ENCODE measurements at regions not wholly inside any gene's neighbourhood (a gene's known extent, or its start where the extent isn't known, plus 50 kb on each side); places are given as distances from the start of the nearest gene placed in this dataset.

GRCh38 chr6:78397499-78397898, 469.9 kb upstream of the IRAK1BP1 start:
- CTCF ChIA-PET: no interaction called here
- POLR2A ChIA-PET: no interaction called here
- TF ChIP-seq FOXM1 (IDR thresholded peaks at IDR 0.05; ENCODE audit: borderline replicate concordance) (no peak), CTBP1 (IDR thresholded peaks at IDR 0.05; ENCODE audit: borderline replicate concordance) (no peak), HDGF (IDR thresholded peaks at IDR 0.05; ENCODE audit: borderline replicate concordance) (no peak), ZNF384 (IDR thresholded peaks at IDR 0.05) (no peak), LEF1 (IDR thresholded peaks at IDR 0.05; ENCODE audit: borderline replicate concordance) (no peak)

GRCh38 chr6:78398292-78398691, 469.1 kb upstream of the IRAK1BP1 start:
- TF ChIP-seq FOXA1 (IDR thresholded peaks at IDR 0.05) (no peak), ZNF384 (IDR thresholded peaks at IDR 0.05) (no peak), BHLHE40 (IDR thresholded peaks at IDR 0.05; ENCODE audit: borderline replicate concordance) (no peak), ELF4 (IDR thresholded peaks at IDR 0.05) (no peak), PKNOX1 (IDR thresholded peaks at IDR 0.05) (no peak), HDGF (IDR thresholded peaks at IDR 0.05; ENCODE audit: borderline replicate concordance) (no peak), L3MBTL2 (conservative IDR thresholded peaks at IDR 0.05) (no peak), LEF1 (IDR thresholded peaks at IDR 0.05; ENCODE audit: borderline replicate concordance) (no peak), CTBP1 (IDR thresholded peaks at IDR 0.05; ENCODE audit: borderline replicate concordance) (no peak), TARDBP (IDR thresholded peaks at IDR 0.05) (no peak), ARNT (IDR thresholded peaks at IDR 0.05) (no peak), SP1 (IDR thresholded peaks at IDR 0.05) (no peak), FOXK2 (IDR thresholded peaks at IDR 0.05) (no peak), FOXM1 (IDR thresholded peaks at IDR 0.05; ENCODE audit: borderline replicate concordance) (no peak), NFRKB (IDR thresholded peaks at IDR 0.05) (no peak), SUZ12 (IDR thresholded peaks at IDR 0.05) (no peak)
- ChIA-PET POLR2A (no interaction called here), CTCF (no interaction called here)
- no peak for DNase-seq (ENCODE audit: extremely low spot score)

More at GRCh38 chr6:78397499-78397898, 469.9 kb upstream of the IRAK1BP1 start:
- DNase-seq (ENCODE audit: extremely low spot score): no peak

GRCh38 chr6:78400076-78400475, 467.3 kb upstream of the IRAK1BP1 start:
- TF ChIP-seq SUZ12 (IDR thresholded peaks at IDR 0.05): no peak
- no peak for TF ChIP-seq FOXM1 (IDR thresholded peaks at IDR 0.05; ENCODE audit: borderline replicate concordance)
- TF ChIP-seq HDGF (IDR thresholded peaks at IDR 0.05; ENCODE audit: borderline replicate concordance): no peak
- no peak for TF ChIP-seq FOXA1 (IDR thresholded peaks at IDR 0.05)
- no peak for TF ChIP-seq SP1 (IDR thresholded peaks at IDR 0.05)
- no peak for TF ChIP-seq LEF1 (IDR thresholded peaks at IDR 0.05; ENCODE audit: borderline replicate concordance)
- no peak for TF ChIP-seq TARDBP (IDR thresholded peaks at IDR 0.05)
- POLR2A ChIA-PET: no interaction called here
- CTCF ChIA-PET: no interaction called here
- no peak for DNase-seq (ENCODE audit: extremely low spot score)

GRCh38 chr6:78427386-78427785, 440.0 kb upstream of the IRAK1BP1 start:
- CTCF ChIA-PET: no interaction called here
- no peak for DNase-seq (ENCODE audit: extremely low spot score)
- TF ChIP-seq TARDBP (IDR thresholded peaks at IDR 0.05) (no peak), L3MBTL2 (conservative IDR thresholded peaks at IDR 0.05) (no peak), FOXA1 (IDR thresholded peaks at IDR 0.05) (no peak)
- POLR2A ChIA-PET: no interaction called here

- DNase-seq (ENCODE audit: extremely low spot score): no peak
- ChIA-PET CTCF (no interaction called here), POLR2A (no interaction called here)
Observed at GRCh38 chr6:78430521-78430920, 436.8 kb upstream of the IRAK1BP1 start.

GRCh38 chr6:78435671-78436070, 431.7 kb upstream of the IRAK1BP1 start:
- no peak for TF ChIP-seq FOXA1 (IDR thresholded peaks at IDR 0.05)
- no peak for TF ChIP-seq LEF1 (IDR thresholded peaks at IDR 0.05; ENCODE audit: borderline replicate concordance)
- no peak for TF ChIP-seq ZNF384 (IDR thresholded peaks at IDR 0.05)
- TF ChIP-seq ARNT (IDR thresholded peaks at IDR 0.05): no peak
- no peak for TF ChIP-seq BHLHE40 (IDR thresholded peaks at IDR 0.05; ENCODE audit: borderline replicate concordance)
- no peak for TF ChIP-seq FOXK2 (IDR thresholded peaks at IDR 0.05)
- no peak for TF ChIP-seq FOXM1 (IDR thresholded peaks at IDR 0.05; ENCODE audit: borderline replicate concordance)
- no peak for TF ChIP-seq SP1 (IDR thresholded peaks at IDR 0.05)
- TF ChIP-seq TARDBP (IDR thresholded peaks at IDR 0.05): no peak
- no peak for TF ChIP-seq HDGF (IDR thresholded peaks at IDR 0.05; ENCODE audit: borderline replicate concordance)
- no peak for TF ChIP-seq CTBP1 (IDR thresholded peaks at IDR 0.05; ENCODE audit: borderline replicate concordance)
- TF ChIP-seq PKNOX1 (IDR thresholded peaks at IDR 0.05): no peak
- no peak for TF ChIP-seq ELF4 (IDR thresholded peaks at IDR 0.05)
- TF ChIP-seq SUZ12 (IDR thresholded peaks at IDR 0.05): no peak
- TF ChIP-seq NFRKB (IDR thresholded peaks at IDR 0.05): no peak
- TF ChIP-seq L3MBTL2 (conservative IDR thresholded peaks at IDR 0.05): no peak
- ChIA-PET CTCF (no interaction called here), POLR2A (no interaction called here)
- DNase-seq (ENCODE audit: extremely low spot score): no peak

More at GRCh38 chr6:78430521-78430920, 436.8 kb upstream of the IRAK1BP1 start:
- TF ChIP-seq ARNT (IDR thresholded peaks at IDR 0.05): no peak
- no peak for TF ChIP-seq BHLHE40 (IDR thresholded peaks at IDR 0.05; ENCODE audit: borderline replicate concordance)
- TF ChIP-seq FOXA1 (IDR thresholded peaks at IDR 0.05): no peak
- no peak for TF ChIP-seq HDGF (IDR thresholded peaks at IDR 0.05; ENCODE audit: borderline replicate concordance)
- TF ChIP-seq SUZ12 (IDR thresholded peaks at IDR 0.05): no peak
- TF ChIP-seq SP1 (IDR thresholded peaks at IDR 0.05): no peak
- TF ChIP-seq ELF4 (IDR thresholded peaks at IDR 0.05): no peak
- TF ChIP-seq FOXM1 (IDR thresholded peaks at IDR 0.05; ENCODE audit: borderline replicate concordance): no peak
- TF ChIP-seq FOXK2 (IDR thresholded peaks at IDR 0.05): no peak
- no peak for TF ChIP-seq CTBP1 (IDR thresholded peaks at IDR 0.05; ENCODE audit: borderline replicate concordance)
- TF ChIP-seq NFRKB (IDR thresholded peaks at IDR 0.05): no peak
- no peak for TF ChIP-seq L3MBTL2 (conservative IDR thresholded peaks at IDR 0.05)
- no peak for TF ChIP-seq ZNF384 (IDR thresholded peaks at IDR 0.05)

GRCh38 chr6:78436335-78436734, 431.0 kb upstream of the IRAK1BP1 start:
- ChIA-PET POLR2A (no interaction called here), CTCF (no interaction called here)
- TF ChIP-seq HDGF (IDR thresholded peaks at IDR 0.05; ENCODE audit: borderline replicate concordance) (no peak), CTBP1 (IDR thresholded peaks at IDR 0.05; ENCODE audit: borderline replicate concordance) (no peak), TARDBP (IDR thresholded peaks at IDR 0.05) (no peak), SUZ12 (IDR thresholded peaks at IDR 0.05) (no peak), ARNT (IDR thresholded peaks at IDR 0.05) (no peak), PKNOX1 (IDR thresholded peaks at IDR 0.05) (no peak), NFRKB (IDR thresholded peaks at IDR 0.05) (no peak), LEF1 (IDR thresholded peaks at IDR 0.05; ENCODE audit: borderline replicate concordance) (no peak), BHLHE40 (IDR thresholded peaks at IDR 0.05; ENCODE audit: borderline replicate concordance) (no peak), FOXM1 (IDR thresholded peaks at IDR 0.05; ENCODE audit: borderline replicate concordance) (no peak)
- no peak for DNase-seq (ENCODE audit: extremely low spot score)
